Inferior parietal cortex (tissue), 1 donor: ENCODE measurements at regions not wholly inside any gene's neighbourhood (a gene's known extent, or its start where the extent isn't known, plus 50 kb on each side); places are given as distances from the start of the nearest gene placed in this dataset.
"Not testable (repeated sequence)": the region's sequence is repeated elsewhere in the genome, so short reads cannot be mapped to it uniquely, and the experiment has no call there.

Source experiments
- DNase-seq: peaks from one replicate; pipeline ENCODE4 v3.0.0-alpha.2; 2016; ENCODE audit errors: extremely low spot score

GRCh38 chr9:65566018-65566417 is 109.7 kb upstream of the ZNG1E start:
- not testable (repeated sequence) for DNase-seq

- not testable (repeated sequence) for DNase-seq
These were observed 156.7 kb upstream of the ZNG1E start for GRCh38 chr9:65519018-65519417.

- not testable (repeated sequence) for DNase-seq
These were observed 161.3 kb upstream of the ZNG1E start for GRCh38 chr9:65514465-65514864.

GRCh38 chr9:65507897-65508296 is 167.8 kb upstream of the ZNG1E start:
- DNase-seq, result not testable (repeated sequence)

- not testable (repeated sequence) for DNase-seq
These were observed 171.0 kb upstream of the ZNG1E start for GRCh38 chr9:65504686-65505085.

GRCh38 chr9:65503696-65504095 is 172.0 kb upstream of the ZNG1E start:
- DNase-seq, result not testable (repeated sequence)

GRCh38 chr9:65482890-65483289 is 192.8 kb upstream of the ZNG1E start:
- not testable (repeated sequence) for DNase-seq

GRCh38 chr9:65481291-65481690 is 194.4 kb upstream of the ZNG1E start:
- not testable (repeated sequence) for DNase-seq

- not testable (repeated sequence) for DNase-seq
These were observed 189.9 kb upstream of the FOXD4L5 start for GRCh38 chr9:65474891-65475290.

- not testable (repeated sequence) for DNase-seq
These were observed 188.2 kb upstream of the FOXD4L5 start for GRCh38 chr9:65473059-65473822.

GRCh38 chr9:65471106-65471505 is 186.1 kb upstream of the FOXD4L5 start:
- not testable (repeated sequence) for DNase-seq

- DNase-seq, result not testable (repeated sequence)
These were observed 182.1 kb upstream of the FOXD4L5 start for GRCh38 chr9:65466911-65467734.

- DNase-seq, result not testable (repeated sequence)
These were observed 180.4 kb upstream of the FOXD4L5 start for GRCh38 chr9:65465246-65465895.

- DNase-seq, result not testable (repeated sequence)
These were observed 177.5 kb upstream of the FOXD4L5 start for GRCh38 chr9:65462476-65462875.

GRCh38 chr9:65459756-65460320 is 174.8 kb upstream of the FOXD4L5 start:
- DNase-seq, result no peak

GRCh38 chr9:65458992-65459391 is 174.0 kb upstream of the FOXD4L5 start:
- DNase-seq, result no peak

- no peak for DNase-seq
These were observed 173.5 kb upstream of the FOXD4L5 start for GRCh38 chr9:65458465-65458864.

GRCh38 chr9:65456991-65457390 is 172.0 kb upstream of the FOXD4L5 start:
- DNase-seq, result not testable (repeated sequence)

- DNase-seq, result not testable (repeated sequence)
These were observed 171.0 kb upstream of the FOXD4L5 start for GRCh38 chr9:65455751-65456647.

- DNase-seq, result not testable (repeated sequence)
These were observed 170.1 kb upstream of the FOXD4L5 start for GRCh38 chr9:65455136-65455535.

- DNase-seq, result not testable (repeated sequence)
These were observed 169.7 kb upstream of the FOXD4L5 start for GRCh38 chr9:65454666-65455065.
